DND-41 (cell line): ENCODE measurements at regions not wholly inside any gene's neighbourhood (a gene's known extent, or its start where the extent isn't known, plus 50 kb on each side); places are given as distances from the start of the nearest gene placed in this dataset.
"Not testable (repeated sequence)": the region's sequence is repeated elsewhere in the genome, so short reads cannot be mapped to it uniquely, and the experiment has no call there.

Experiments used
- EZH2 ChIP-seq: IDR thresholded peaks from 3 replicates; pipeline ENCODE4 v1.6.1; 2012; ENCODE audit warnings: borderline replicate concordance, low read depth, mild to moderate bottlenecking, moderate library complexity, low read length, inconsistent platforms; ENCODE audit not compliant: severe bottlenecking
- TF ChIP-seq, protein P1 (sequence below): IDR thresholded peaks from 2 replicates; pipeline ENCODE4 v1.5.1; 2012; ENCODE audit warnings: borderline replicate concordance, low read length, moderate library complexity, mild to moderate bottlenecking; ENCODE audit not compliant: poor library complexity, severe bottlenecking; ENCODE audit errors: extremely low read depth

DNA sequence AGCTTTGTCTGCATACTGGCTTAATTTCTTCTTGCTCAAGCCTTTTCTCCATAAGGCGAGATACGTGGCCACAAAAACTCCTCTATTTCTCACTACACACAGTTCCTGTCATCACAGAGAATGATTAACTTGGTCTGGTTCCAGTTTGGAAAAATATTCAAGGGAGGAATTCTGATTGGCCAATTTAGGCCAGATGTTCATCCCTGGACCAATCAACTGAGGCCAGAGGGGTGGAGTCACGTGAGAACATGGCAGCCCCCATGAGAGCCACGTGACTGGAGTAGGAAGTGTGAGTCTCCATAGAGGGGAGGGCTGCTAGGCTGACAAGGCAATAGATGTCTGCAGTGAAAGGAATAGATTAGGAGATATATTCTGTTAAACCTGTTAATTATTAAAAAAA lies 200.0 kb downstream of the OTOP1 start:
- TF ChIP-seq, protein P1, sequence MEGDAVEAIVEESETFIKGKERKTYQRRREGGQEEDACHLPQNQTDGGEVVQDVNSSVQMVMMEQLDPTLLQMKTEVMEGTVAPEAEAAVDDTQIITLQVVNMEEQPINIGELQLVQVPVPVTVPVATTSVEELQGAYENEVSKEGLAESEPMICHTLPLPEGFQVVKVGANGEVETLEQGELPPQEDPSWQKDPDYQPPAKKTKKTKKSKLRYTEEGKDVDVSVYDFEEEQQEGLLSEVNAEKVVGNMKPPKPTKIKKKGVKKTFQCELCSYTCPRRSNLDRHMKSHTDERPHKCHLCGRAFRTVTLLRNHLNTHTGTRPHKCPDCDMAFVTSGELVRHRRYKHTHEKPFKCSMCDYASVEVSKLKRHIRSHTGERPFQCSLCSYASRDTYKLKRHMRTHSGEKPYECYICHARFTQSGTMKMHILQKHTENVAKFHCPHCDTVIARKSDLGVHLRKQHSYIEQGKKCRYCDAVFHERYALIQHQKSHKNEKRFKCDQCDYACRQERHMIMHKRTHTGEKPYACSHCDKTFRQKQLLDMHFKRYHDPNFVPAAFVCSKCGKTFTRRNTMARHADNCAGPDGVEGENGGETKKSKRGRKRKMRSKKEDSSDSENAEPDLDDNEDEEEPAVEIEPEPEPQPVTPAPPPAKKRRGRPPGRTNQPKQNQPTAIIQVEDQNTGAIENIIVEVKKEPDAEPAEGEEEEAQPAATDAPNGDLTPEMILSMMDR: not testable (repeated sequence)
- TF ChIP-seq EZH2: not testable (repeated sequence)
